ENCODE measurements at regions not wholly inside any gene's neighbourhood (a gene's known extent, or its start where the extent isn't known, plus 50 kb on each side); places are given as distances from the start of the nearest gene placed in this dataset.
A peak's percentile ranks its signal among the peaks of the same experiment; 100 is the strongest.

- DNase-seq (no peak), ATAC-seq (ENCODE audit: poor library complexity) (no peak)
- intact Hi-C loops (cut with DNase I) = no loop called here
These were observed 89.9 kb upstream of the GLIS3 start for GRCh38 chr9:4389755-4390154.

DNA sequence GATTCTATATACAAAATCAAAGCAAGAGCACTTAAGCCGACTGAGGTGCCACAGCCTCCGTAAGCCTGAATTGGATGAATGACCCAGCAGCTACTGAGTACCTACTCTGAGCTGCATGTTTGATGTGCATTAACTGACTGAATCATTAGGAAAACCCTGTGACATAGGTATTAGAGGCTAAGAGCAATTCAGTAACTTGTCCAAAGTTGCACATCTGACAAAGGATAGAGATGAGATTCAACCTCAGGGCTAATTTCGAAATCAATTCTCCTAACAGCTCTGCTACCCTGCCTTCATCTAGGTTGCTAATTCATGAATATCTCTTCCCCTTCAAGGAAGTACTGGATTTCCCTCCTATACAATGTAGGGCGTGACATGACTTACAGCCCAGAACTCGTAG lies 89.1 kb upstream of the GLIS3 start:
- intact Hi-C loops (cut with DNase I) = no loop called here
- no peak for DNase-seq
- no peak for ATAC-seq (ENCODE audit: poor library complexity)

DNA sequence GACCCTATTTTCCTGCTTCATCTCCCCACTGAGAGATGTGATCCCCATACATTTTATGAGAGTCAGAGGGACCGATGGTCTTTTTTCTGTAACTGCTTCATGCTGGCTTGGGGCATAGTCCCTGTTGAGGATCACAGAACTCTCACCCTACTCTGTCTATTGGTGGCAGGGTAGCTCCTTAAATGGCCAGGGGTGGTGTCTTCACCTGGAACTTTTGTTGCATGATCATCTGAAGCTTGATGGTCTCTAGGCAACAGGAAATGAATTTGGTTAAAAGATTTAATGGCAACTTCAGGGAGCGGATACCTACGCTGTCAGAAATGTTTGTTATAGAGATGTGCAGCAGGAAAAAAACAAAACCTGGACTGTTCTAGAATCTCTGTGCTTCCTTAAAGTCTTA lies 87.0 kb upstream of the GLIS3 start:
- intact Hi-C loops (cut with DNase I) = no loop called here
- ATAC-seq (ENCODE audit: poor library complexity) (no peak), DNase-seq (no peak)

DNA sequence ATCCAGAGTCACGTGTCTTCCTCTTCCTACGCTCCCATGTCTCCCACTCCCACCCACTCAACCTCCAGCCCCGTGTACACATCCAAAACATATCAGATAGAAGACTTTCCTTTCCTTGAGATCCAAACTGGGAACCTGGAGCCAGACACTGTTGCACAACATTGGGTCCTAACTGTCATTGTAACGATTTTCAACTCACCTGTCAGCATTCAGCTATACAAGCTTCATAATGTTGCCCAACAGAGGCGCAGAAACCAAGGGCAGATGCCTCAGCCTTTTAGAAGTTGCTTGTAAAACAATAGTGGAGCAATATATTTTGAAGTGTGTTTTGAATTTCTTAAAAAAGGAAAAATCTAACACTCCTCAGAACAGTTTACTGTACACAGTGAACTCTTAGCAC lies 84.9 kb upstream of the GLIS3 start:
- intact Hi-C loops (cut with DNase I) = no loop called here
- ATAC-seq (ENCODE audit: poor library complexity) (no peak), DNase-seq (no peak)

GRCh38 chr9:4382722-4383317 lies 83.0 kb upstream of the GLIS3 start:
- intact Hi-C loops (cut with DNase I) = loop anchor here (2.0 kb wide), 1 partner anchor 258 kb away; no protein-coding TSS in a partner anchor
- no peak for ATAC-seq (ENCODE audit: poor library complexity)

GRCh38 chr9:4381744-4382143 lies 81.9 kb upstream of the GLIS3 start:
- DNase-seq (no peak), ATAC-seq (ENCODE audit: poor library complexity) (no peak)
- intact Hi-C loops (cut with DNase I) = loop anchor here (2.0 kb wide), 1 partner anchor 259 kb away; no protein-coding TSS in a partner anchor

More at GRCh38 chr9:4382722-4383317, 83.0 kb upstream of the GLIS3 start:
- DNase-seq = no peak

DNA sequence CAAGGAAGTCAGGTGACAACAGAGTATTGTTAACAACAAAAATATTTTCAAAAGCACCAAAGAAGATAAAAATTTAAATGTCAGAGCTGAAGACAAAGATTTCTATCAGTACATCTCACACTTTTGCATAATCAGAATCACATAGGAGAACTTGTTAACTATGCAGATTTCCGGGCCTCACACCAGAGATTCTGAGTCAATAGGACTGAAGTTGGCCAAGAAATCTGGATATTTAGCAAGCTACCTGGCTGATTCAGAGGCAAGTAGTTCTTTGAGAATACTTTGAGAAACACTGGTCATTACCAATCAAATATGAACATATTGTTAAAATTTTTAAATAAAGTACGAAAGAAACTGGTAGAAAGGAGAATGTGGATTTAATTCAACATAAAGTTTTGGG lies 80.5 kb upstream of the GLIS3 start:
- intact Hi-C loops (cut with DNase I) = no loop called here
- no peak for ATAC-seq (ENCODE audit: poor library complexity)
- DNase-seq = no peak

- DNase-seq = no peak
- peak; percentile 60 for ATAC-seq (ENCODE audit: poor library complexity)
- intact Hi-C loops (cut with DNase I) = loop anchor here (10.0 kb wide), 1 partner anchor 641 kb away; no protein-coding TSS in a partner anchor
These were observed 75.7 kb upstream of the GLIS3 start for GRCh38 chr9:4375424-4376200.

GRCh38 chr9:4371108-4371507 lies 71.2 kb upstream of the GLIS3 start:
- no peak for DNase-seq
- intact Hi-C loops (cut with DNase I) = loop anchor here (10.0 kb wide), 1 partner anchor 636 kb away; no protein-coding TSS in a partner anchor
- ATAC-seq (ENCODE audit: poor library complexity) = no peak

- ATAC-seq (ENCODE audit: poor library complexity) (no peak), DNase-seq (no peak)
- intact Hi-C loops (cut with DNase I) = loop anchor here (10.0 kb wide), 1 partner anchor 636 kb away; no protein-coding TSS in a partner anchor
These were observed 70.6 kb upstream of the GLIS3 start for GRCh38 chr9:4370501-4370900.

DNA sequence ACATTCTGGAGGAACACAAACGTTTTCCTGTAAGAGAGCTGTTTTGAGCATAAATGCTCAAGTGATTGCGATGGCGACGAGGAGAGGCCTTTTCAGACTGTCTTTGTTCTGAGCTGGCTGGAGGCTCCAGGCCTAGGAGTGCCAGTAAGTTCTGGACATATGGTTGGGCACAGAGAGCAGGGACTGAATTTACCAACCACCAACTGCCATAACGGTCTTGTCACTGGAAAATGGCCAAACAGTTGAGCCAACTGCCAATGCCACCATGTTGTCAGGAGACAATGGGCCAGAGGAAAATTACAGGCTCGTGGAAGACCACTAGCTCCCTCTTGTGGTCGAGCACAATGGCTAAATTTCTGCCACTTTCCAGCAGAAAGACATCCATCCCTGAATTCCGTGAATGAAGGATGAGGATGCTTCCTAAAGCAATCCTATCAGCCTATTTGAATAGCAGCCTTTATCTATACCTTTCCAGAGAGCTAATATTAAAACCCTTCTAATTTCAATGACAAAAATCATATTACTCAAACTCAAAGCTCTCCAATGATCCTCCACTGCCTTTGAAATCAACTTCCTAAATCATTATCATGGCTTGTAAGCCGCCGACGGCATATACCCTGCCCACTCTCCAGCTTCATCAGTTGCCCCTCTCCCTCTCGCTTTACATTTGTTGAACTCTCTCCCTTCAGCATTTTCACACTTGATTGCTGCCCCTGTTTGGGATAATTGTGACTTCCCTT lies 66.9 kb upstream of the GLIS3 start:
- peak; percentile 27 for ATAC-seq (ENCODE audit: poor library complexity)
- DNase-seq = no peak
- intact Hi-C loops (cut with DNase I) = loop anchor here (5.0 kb wide), 1 partner anchor 49 kb away; no protein-coding TSS in a partner anchor

- no peak for ATAC-seq (ENCODE audit: poor library complexity)
- no peak for DNase-seq
- intact Hi-C loops (cut with DNase I) = loop anchor here (5.0 kb wide), 1 partner anchor 48 kb away; no protein-coding TSS in a partner anchor
These were observed 65.2 kb upstream of the GLIS3 start for GRCh38 chr9:4365055-4365454.

DNA sequence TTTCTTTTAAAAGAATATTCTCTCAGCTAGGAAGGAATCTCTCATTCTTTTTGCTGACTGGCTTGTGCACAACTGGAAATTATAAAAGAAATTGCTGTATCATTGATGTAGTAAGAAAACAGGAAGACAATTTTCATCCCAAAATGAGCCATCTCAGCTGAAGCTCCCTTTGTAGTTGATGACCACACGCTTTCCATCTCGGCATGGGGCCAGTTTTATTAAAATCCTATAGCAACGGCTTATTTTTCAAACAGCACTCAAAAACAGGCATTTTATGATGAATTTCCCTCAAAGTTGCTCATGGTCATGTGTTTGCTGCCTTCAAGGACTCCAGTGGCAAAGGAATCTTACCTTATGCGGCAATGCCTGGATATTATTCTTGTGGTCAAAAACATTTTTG lies 62.4 kb upstream of the GLIS3 start:
- ATAC-seq (ENCODE audit: poor library complexity) (no peak), DNase-seq (no peak)
- intact Hi-C loops (cut with DNase I) = no loop called here

- intact Hi-C loops (cut with DNase I) = no loop called here
- DNase-seq = no peak
- no peak for ATAC-seq (ENCODE audit: poor library complexity)
These were observed 59.1 kb upstream of the GLIS3 start for GRCh38 chr9:4359016-4359415.

DNA sequence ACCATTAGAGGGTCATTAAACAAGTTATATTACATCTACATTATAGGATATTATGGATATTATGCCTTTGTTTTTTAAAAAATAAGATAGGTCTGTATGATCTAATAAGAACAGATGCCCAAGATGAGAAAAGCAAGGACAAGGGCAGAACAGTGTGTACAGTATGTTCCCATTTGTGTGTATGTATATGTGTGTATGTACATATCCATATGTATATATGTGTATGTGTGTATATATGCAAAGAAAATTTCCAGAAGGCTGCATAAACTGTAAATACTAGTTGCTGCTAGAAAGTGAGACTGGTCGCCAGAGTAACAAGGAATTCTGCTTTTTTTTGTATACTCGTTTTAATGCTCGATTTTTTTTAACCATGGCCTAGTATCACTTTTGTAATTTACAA lies 58.1 kb upstream of the GLIS3 start:
- DNase-seq (no peak), ATAC-seq (ENCODE audit: poor library complexity) (no peak)
- intact Hi-C loops (cut with DNase I) = no loop called here

DNA sequence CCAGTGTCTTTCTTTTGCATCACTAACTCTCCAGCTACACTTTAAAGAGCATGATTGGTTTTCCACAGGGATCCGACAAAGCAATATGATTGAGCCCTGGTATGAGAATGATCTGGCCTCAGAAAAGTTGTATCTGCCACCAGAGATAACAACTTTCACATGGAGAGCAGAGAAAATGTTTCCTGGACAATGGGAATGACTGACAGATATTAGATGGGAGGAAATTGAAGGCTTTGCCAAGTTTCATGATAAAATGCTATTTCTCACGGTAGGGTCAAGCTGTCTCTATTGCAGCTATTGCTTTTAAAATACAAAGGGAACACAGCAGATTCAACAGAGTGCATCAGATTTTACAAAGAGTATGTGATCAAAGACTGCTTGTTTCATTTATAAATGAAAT lies 56.4 kb upstream of the GLIS3 start:
- no peak for ATAC-seq (ENCODE audit: poor library complexity)
- intact Hi-C loops (cut with DNase I) = no loop called here
- DNase-seq = no peak

DNA sequence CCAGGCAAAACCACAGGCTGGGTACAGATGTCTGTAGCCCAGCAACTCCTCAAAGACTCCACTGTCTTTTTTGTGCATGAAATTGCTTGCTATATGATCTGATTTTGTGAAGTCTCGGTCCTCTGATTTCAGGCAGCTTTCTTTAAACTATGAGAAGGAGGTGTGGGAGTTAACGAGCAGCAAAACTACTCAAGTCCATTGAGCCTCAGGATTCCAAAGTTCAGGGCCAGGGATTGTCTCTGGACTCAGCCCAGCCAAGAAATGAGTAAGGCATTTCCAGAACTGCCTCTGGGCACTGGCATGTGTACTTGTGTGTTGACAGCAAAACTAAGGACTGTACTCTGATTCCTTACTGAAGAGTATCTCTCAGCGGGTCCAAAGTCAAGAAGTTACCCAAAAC lies 53.4 kb upstream of the GLIS3 start:
- intact Hi-C loops (cut with DNase I) = no loop called here
- DNase-seq (no peak), ATAC-seq (ENCODE audit: poor library complexity) (no peak)

GRCh38 chr9:4349816-4350418 lies 50.0 kb upstream of the GLIS3 start:
- no peak for ATAC-seq (ENCODE audit: poor library complexity)
- no peak for DNase-seq
- intact Hi-C loops (cut with DNase I) = no loop called here
